ENCODE measurements at regions not wholly inside any gene's neighbourhood (a gene's known extent, or its start where the extent isn't known, plus 50 kb on each side); places are given as distances from the start of the nearest gene placed in this dataset.

DNA sequence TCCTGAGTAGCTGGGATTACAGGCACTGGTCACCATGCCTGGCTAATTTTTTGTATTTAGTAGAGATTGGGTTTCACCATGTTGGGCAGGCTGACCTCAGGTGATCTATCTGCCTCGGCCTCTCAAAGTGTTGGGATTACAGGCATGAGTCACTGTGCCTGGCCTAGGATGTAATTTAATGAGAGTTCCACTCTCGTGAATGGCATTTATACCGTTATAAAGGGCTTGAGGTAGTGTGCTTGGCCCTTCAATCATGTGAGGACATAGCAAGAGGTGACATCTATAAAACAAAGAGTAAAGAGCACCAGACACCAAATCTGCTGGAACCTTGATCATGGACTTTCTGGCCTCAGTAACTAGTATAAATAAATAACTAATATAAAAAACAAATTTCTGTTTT, 93.5 kb upstream of the PPP1R9A start:
- TF ChIP-seq CREB1 (CRISPR knock-in tag; IDR thresholded peaks at IDR 0.05; ENCODE audit: low read depth) (no peak), POLR2AphosphoS5 (IDR thresholded peaks at IDR 0.05; ENCODE audit: low read depth) (no peak), EZH2 (IDR thresholded peaks at IDR 0.05; ENCODE audit: low read depth, unreplicated experiment) (no peak), EZH2phosphoT487 (IDR thresholded peaks at IDR 0.05; ENCODE audit: unreplicated experiment) (no peak), STAT1 (IDR thresholded peaks at IDR 0.05; ENCODE audit: unreplicated experiment) (no peak), JUNB (IDR thresholded peaks at IDR 0.05; ENCODE audit: unreplicated experiment) (no peak), ZNF114 (CRISPR knock-in tag; IDR thresholded peaks at IDR 0.05) (no peak)
- TF ChIP-seq, protein P1, sequence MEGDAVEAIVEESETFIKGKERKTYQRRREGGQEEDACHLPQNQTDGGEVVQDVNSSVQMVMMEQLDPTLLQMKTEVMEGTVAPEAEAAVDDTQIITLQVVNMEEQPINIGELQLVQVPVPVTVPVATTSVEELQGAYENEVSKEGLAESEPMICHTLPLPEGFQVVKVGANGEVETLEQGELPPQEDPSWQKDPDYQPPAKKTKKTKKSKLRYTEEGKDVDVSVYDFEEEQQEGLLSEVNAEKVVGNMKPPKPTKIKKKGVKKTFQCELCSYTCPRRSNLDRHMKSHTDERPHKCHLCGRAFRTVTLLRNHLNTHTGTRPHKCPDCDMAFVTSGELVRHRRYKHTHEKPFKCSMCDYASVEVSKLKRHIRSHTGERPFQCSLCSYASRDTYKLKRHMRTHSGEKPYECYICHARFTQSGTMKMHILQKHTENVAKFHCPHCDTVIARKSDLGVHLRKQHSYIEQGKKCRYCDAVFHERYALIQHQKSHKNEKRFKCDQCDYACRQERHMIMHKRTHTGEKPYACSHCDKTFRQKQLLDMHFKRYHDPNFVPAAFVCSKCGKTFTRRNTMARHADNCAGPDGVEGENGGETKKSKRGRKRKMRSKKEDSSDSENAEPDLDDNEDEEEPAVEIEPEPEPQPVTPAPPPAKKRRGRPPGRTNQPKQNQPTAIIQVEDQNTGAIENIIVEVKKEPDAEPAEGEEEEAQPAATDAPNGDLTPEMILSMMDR (conservative IDR thresholded peaks at IDR 0.05; ENCODE audit: low read depth in 2 of 2) = no peak
- TF ChIP-seq, protein P2, sequence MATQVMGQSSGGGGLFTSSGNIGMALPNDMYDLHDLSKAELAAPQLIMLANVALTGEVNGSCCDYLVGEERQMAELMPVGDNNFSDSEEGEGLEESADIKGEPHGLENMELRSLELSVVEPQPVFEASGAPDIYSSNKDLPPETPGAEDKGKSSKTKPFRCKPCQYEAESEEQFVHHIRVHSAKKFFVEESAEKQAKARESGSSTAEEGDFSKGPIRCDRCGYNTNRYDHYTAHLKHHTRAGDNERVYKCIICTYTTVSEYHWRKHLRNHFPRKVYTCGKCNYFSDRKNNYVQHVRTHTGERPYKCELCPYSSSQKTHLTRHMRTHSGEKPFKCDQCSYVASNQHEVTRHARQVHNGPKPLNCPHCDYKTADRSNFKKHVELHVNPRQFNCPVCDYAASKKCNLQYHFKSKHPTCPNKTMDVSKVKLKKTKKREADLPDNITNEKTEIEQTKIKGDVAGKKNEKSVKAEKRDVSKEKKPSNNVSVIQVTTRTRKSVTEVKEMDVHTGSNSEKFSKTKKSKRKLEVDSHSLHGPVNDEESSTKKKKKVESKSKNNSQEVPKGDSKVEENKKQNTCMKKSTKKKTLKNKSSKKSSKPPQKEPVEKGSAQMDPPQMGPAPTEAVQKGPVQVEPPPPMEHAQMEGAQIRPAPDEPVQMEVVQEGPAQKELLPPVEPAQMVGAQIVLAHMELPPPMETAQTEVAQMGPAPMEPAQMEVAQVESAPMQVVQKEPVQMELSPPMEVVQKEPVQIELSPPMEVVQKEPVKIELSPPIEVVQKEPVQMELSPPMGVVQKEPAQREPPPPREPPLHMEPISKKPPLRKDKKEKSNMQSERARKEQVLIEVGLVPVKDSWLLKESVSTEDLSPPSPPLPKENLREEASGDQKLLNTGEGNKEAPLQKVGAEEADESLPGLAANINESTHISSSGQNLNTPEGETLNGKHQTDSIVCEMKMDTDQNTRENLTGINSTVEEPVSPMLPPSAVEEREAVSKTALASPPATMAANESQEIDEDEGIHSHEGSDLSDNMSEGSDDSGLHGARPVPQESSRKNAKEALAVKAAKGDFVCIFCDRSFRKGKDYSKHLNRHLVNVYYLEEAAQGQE (IDR thresholded peaks at IDR 0.05; ENCODE audit: unreplicated experiment) = no peak
- TF ChIP-seq, protein P3, sequence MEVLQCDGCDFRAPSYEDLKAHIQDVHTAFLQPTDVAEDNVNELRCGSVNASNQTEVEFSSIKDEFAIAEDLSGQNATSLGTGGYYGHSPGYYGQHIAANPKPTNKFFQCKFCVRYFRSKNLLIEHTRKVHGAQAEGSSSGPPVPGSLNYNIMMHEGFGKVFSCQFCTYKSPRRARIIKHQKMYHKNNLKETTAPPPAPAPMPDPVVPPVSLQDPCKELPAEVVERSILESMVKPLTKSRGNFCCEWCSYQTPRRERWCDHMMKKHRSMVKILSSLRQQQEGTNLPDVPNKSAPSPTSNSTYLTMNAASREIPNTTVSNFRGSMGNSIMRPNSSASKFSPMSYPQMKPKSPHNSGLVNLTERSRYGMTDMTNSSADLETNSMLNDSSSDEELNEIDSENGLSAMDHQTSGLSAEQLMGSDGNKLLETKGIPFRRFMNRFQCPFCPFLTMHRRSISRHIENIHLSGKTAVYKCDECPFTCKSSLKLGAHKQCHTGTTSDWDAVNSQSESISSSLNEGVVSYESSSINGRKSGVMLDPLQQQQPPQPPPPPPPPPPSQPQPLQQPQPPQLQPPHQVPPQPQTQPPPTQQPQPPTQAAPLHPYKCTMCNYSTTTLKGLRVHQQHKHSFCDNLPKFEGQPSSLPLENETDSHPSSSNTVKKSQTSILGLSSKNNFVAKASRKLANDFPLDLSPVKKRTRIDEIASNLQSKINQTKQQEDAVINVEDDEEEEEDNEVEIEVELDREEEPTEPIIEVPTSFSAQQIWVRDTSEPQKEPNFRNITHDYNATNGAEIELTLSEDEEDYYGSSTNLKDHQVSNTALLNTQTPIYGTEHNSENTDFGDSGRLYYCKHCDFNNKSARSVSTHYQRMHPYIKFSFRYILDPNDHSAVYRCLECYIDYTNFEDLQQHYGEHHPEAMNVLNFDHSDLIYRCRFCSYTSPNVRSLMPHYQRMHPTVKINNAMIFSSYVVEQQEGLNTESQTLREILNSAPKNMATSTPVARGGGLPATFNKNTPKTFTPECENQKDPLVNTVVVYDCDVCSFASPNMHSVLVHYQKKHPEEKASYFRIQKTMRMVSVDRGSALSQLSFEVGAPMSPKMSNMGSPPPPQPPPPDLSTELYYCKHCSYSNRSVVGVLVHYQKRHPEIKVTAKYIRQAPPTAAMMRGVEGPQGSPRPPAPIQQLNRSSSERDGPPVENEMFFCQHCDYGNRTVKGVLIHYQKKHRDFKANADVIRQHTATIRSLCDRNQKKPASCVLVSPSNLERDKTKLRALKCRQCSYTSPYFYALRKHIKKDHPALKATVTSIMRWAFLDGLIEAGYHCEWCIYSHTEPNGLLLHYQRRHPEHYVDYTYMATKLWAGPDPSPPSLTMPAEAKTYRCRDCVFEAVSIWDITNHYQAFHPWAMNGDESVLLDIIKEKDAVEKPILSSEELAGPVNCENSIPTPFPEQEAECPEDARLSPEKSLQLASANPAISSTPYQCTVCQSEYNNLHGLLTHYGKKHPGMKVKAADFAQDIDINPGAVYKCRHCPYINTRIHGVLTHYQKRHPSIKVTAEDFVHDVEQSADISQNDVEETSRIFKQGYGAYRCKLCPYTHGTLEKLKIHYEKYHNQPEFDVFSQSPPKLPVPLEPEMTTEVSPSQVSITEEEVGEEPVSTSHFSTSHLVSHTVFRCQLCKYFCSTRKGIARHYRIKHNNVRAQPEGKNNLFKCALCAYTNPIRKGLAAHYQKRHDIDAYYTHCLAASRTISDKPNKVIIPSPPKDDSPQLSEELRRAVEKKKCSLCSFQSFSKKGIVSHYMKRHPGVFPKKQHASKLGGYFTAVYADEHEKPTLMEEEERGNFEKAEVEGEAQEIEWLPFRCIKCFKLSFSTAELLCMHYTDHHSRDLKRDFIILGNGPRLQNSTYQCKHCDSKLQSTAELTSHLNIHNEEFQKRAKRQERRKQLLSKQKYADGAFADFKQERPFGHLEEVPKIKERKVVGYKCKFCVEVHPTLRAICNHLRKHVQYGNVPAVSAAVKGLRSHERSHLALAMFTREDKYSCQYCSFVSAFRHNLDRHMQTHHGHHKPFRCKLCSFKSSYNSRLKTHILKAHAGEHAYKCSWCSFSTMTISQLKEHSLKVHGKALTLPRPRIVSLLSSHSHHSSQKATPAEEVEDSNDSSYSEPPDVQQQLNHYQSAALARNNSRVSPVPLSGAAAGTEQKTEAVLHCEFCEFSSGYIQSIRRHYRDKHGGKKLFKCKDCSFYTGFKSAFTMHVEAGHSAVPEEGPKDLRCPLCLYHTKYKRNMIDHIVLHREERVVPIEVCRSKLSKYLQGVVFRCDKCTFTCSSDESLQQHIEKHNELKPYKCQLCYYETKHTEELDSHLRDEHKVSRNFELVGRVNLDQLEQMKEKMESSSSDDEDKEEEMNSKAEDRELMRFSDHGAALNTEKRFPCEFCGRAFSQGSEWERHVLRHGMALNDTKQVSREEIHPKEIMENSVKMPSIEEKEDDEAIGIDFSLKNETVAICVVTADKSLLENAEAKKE (CRISPR knock-in tag; IDR thresholded peaks at IDR 0.05) = no peak
- TF ChIP-seq, protein P4, sequence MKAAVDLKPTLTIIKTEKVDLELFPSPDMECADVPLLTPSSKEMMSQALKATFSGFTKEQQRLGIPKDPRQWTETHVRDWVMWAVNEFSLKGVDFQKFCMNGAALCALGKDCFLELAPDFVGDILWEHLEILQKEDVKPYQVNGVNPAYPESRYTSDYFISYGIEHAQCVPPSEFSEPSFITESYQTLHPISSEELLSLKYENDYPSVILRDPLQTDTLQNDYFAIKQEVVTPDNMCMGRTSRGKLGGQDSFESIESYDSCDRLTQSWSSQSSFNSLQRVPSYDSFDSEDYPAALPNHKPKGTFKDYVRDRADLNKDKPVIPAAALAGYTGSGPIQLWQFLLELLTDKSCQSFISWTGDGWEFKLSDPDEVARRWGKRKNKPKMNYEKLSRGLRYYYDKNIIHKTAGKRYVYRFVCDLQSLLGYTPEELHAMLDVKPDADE (IDR thresholded peaks at IDR 0.05) = no peak
